Activated CD4-positive, alpha-beta memory T cell treated with anti-CD3 and anti-CD28 coated beads for 36 hours (primary cell): ENCODE measurements at regions not wholly inside any gene's neighbourhood (a gene's known extent, or its start where the extent isn't known, plus 50 kb on each side); places are given as distances from the start of the nearest gene placed in this dataset.
"Not testable (repeated sequence)": the region's sequence is repeated elsewhere in the genome, so short reads cannot be mapped to it uniquely, and the experiment has no call there.

ENCODE experiments used
- CTCF ChIA-PET: fragments of 350-600 bp; sonication (Branson Sonifier 250); formaldehyde crosslinking; loops from one replicate; lab custom pipeline; 2021; ENCODE audit warnings: antibody characterized with exemption, inconsistent platforms; lab: Charles Lee
- POLR2A ChIA-PET: fragments of 350-600 bp; sonication (Branson Sonifier 250); formaldehyde crosslinking; loops from one replicate; lab custom pipeline; 2021; ENCODE audit warnings: antibody characterized with exemption; lab: Charles Lee
- DNase-seq: peaks from one replicate; pipeline ENCODE4 v3.0.0-alpha.2; 2020
- H3K27ac Mint-ChIP-seq: one replicate; pipeline ENCODE4 v1.8.0; 2021; ENCODE audit warnings: mixed read lengths
- H3K27me3 Mint-ChIP-seq: one replicate; pipeline ENCODE4 v1.8.0; 2021; ENCODE audit warnings: mixed read lengths
- H3K36me3 Mint-ChIP-seq: one replicate; pipeline ENCODE4 v1.8.0; 2021; ENCODE audit warnings: mixed read lengths
- H3K4me1 Mint-ChIP-seq: one replicate; pipeline ENCODE4 v1.8.0; 2021; ENCODE audit warnings: low read depth, mixed read lengths
- H3K4me3 Mint-ChIP-seq: one replicate; pipeline ENCODE4 v1.8.0; 2021; ENCODE audit warnings: mild to moderate bottlenecking, mixed read lengths
- H3K9me3 Mint-ChIP-seq: one replicate; pipeline ENCODE4 v1.8.0; 2021; ENCODE audit warnings: mixed read lengths
- intact Hi-C: fragments of 100-400 bp; cut with micrococcal nuclease; formaldehyde crosslinking; loops from one replicate; pipeline ENCODE4 v1.15.1; 2023

- no peak for DNase-seq
- Mint-ChIP-seq H3K27ac (no peak overlapping the region), H3K36me3 (no peaks in the 10 kb centered on the region), H3K9me3 (no peaks in the 10 kb centered on the region), H3K4me1 (peaks cover 8% of the 10 kb centered on the region), H3K27me3 (no peaks in the 10 kb centered on the region), H3K4me3 (no peak overlapping the region)
- CTCF ChIA-PET = interaction anchor here (1.5 kb wide), 1 partner anchor 10 kb away, joined by 4 read pairs; no protein-coding TSS in a partner anchor
- POLR2A ChIA-PET = no interaction called here
- intact Hi-C loops = no loop called here
Observed at GRCh38 chr15:69862540-69862939, 235.2 kb downstream of the TLE3 start.

DNA sequence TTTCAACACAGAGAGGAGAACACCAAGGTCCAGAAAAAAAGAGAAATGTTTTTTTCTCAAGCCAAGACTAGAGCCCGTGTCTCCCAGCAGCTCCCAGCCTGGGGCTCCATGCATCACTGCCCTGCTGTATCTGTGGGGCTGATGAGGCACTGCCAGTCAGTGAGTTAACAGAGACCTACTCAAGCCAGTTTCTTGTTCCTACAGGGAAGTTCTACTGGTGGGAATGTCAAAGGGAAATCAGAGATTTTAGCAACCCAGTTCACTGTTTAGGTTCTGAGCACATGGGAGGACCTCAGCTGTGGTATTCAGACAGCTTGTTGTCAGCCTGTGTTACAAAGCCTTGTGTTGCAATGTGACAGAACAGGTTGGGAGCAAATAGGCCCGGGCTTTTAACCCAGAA lies 234.3 kb downstream of the TLE3 start:
- DNase-seq = no peak
- Mint-ChIP-seq H3K9me3 (no peaks in the 10 kb centered on the region), H3K4me3 (no peak overlapping the region), H3K27ac (no peak overlapping the region), H3K27me3 (no peaks in the 10 kb centered on the region), H3K4me1 (peaks cover 4% of the 10 kb centered on the region), H3K36me3 (no peaks in the 10 kb centered on the region)
- CTCF ChIA-PET = interaction anchor here (1.5 kb wide), 1 partner anchor 10 kb away, joined by 4 read pairs; no protein-coding TSS in a partner anchor
- intact Hi-C loops = no loop called here
- POLR2A ChIA-PET = no interaction called here

DNA sequence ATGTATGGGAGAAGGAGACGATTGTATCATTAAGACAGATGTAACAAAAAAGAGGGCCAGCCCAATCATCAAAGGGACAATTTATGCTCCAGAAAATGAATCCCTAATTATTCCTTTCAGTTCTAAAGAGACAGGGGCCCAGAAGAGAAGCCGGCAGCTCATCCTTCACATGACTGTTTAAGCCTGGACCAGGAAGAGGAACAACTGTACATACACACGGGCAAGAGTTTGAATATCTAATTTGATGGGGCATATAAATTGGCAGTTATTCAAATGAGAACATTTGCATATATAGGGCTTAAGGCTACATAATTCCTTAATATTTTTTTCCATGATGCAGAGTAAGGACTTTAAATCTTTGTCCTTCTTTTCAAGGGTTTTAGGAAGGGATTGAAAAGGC lies 232.3 kb downstream of the TLE3 start:
- no peak overlapping the region for H3K4me3 Mint-ChIP-seq
- ChIA-PET CTCF (no interaction called here), POLR2A (no interaction called here)
- intact Hi-C loops = no loop called here
- no peak for DNase-seq
- H3K4me1 Mint-ChIP-seq = peaks cover 2% of the 10 kb centered on the region
- no peaks in the 10 kb centered on the region for H3K27me3 Mint-ChIP-seq
- no peak overlapping the region for H3K27ac Mint-ChIP-seq
- H3K9me3 Mint-ChIP-seq = no peaks in the 10 kb centered on the region
- H3K36me3 Mint-ChIP-seq = no peaks in the 10 kb centered on the region

DNA sequence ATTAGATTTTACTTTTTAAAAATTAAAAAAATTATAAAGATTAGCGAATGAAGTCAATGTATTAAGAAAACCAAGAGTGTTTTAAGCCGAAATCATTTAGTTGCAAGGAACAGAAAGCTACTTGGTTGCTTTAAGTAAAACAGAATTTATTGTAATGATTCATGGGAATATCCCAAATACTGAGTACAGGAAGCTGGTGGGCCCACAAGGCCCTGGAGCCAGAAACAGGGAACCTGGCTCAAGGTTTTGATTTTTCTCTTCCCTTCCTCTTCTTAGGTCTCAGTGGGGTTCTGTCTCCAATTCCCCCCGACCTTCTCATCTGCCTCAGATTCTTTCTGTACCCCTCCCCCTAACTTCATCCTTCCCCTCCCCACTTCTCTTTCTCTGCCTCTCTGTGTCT lies 229.0 kb downstream of the TLE3 start:
- Mint-ChIP-seq H3K4me1 (peaks cover 2% of the 10 kb centered on the region), H3K27ac (no peak overlapping the region), H3K9me3 (peaks cover 4% of the 10 kb centered on the region), H3K4me3 (no peak overlapping the region), H3K36me3 (no peaks in the 10 kb centered on the region), H3K27me3 (peaks cover 3% of the 10 kb centered on the region)
- no peak for DNase-seq
- ChIA-PET CTCF (no interaction called here), POLR2A (no interaction called here)
- intact Hi-C loops = no loop called here

GRCh38 chr15:69869291-69869690 lies 228.4 kb downstream of the TLE3 start:
- ChIA-PET CTCF (no interaction called here), POLR2A (no interaction called here)
- peaks cover 4% of the 10 kb centered on the region for H3K36me3 Mint-ChIP-seq
- no peak overlapping the region for H3K27ac Mint-ChIP-seq
- intact Hi-C loops = no loop called here
- peaks cover 2% of the 10 kb centered on the region for H3K4me1 Mint-ChIP-seq
- H3K27me3 Mint-ChIP-seq = peaks cover 3% of the 10 kb centered on the region
- peaks cover 10% of the 10 kb centered on the region for H3K9me3 Mint-ChIP-seq
- no peak for DNase-seq
- H3K4me3 Mint-ChIP-seq = no peak overlapping the region

DNA sequence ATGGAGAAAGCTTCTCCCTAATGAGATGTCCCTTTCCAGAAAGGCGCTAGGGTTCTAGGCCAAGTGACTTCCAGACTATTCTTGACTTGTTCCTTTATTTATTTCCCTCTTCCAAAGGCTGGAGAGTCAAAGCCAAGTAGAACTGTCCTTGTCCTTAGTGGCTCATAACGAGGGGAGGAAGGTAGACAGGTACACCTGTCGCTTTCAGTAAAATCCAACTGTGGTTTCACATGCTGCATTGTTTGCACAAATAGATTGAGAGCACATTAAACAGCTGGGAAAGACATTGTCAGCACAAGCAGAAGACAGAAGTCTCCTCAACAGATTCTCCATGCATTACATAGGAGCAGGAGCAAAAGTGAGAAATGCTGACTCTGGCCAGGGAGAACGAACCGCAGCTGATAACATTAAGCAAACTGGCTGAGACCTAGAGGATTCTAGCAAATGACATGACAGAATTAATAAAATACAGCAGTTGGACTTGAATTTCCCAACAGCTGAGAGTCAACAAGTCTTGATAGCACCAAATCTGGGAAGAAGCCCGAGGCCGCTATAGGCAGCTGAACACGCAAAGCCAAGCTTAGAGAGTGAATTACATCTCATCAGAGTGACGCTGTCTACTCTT lies 227.7 kb downstream of the TLE3 start:
- peaks cover 4% of the 10 kb centered on the region for H3K36me3 Mint-ChIP-seq
- ChIA-PET POLR2A (no interaction called here), CTCF (no interaction called here)
- DNase-seq = no peak
- peaks cover 3% of the 10 kb centered on the region for H3K27me3 Mint-ChIP-seq
- H3K4me1 Mint-ChIP-seq = peaks cover 2% of the 10 kb centered on the region
- intact Hi-C loops = no loop called here
- H3K9me3 Mint-ChIP-seq = peaks cover 11% of the 10 kb centered on the region
- no peak overlapping the region for H3K27ac Mint-ChIP-seq
- H3K4me3 Mint-ChIP-seq = no peak overlapping the region

DNA sequence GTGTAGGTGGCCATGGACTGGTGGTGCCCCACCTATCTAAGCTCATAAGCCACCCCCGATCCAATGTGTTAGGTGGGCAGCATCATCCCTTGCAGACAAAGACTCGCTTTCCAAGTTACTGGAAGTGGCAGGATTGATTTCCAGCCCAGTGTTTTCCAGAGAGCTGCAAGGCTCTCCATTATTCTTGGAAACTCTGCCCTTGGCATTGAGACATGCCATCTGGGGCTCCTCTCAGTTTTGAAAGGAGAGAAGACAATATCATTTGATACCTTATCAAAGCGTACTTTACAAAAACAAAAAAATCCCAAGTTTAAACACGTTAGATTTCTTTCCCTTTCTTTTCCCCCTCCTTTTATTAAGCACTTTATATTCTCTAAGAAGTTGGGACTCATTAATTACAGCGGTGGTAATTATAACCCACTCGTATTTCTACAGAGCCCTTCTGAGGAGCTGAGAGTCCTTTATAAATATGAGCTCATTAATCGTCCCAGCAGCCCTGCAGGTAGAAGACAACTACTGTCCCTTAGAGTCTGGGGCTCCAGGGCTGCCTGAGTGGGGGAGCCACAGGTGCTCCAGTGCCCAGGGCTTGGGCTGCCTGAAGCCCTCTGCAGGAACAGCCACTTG lies 226.1 kb downstream of the TLE3 start:
- POLR2A ChIA-PET = no interaction called here
- Mint-ChIP-seq H3K4me1 (peaks cover 2% of the 10 kb centered on the region), H3K36me3 (peaks cover 4% of the 10 kb centered on the region), H3K27me3 (peaks cover 3% of the 10 kb centered on the region), H3K27ac (no peak overlapping the region), H3K4me3 (no peak overlapping the region), H3K9me3 (peaks cover 11% of the 10 kb centered on the region)
- no peak for DNase-seq
- intact Hi-C loops = no loop called here
- CTCF ChIA-PET = no interaction called here

- POLR2A ChIA-PET = no interaction called here
- intact Hi-C loops = no loop called here
- H3K4me1 Mint-ChIP-seq = no peaks in the 10 kb centered on the region
- CTCF ChIA-PET = no interaction called here
- no peak for DNase-seq
- H3K27ac Mint-ChIP-seq = no peak overlapping the region
- H3K27me3 Mint-ChIP-seq = peaks cover 3% of the 10 kb centered on the region
- peaks cover 4% of the 10 kb centered on the region for H3K36me3 Mint-ChIP-seq
- no peak overlapping the region for H3K4me3 Mint-ChIP-seq
- H3K9me3 Mint-ChIP-seq = peaks cover 11% of the 10 kb centered on the region
Observed at GRCh38 chr15:69873807-69874206, 223.9 kb downstream of the TLE3 start.

GRCh38 chr15:69874321-69874720 lies 223.4 kb downstream of the TLE3 start:
- POLR2A ChIA-PET = no interaction called here
- H3K4me1 Mint-ChIP-seq = no peaks in the 10 kb centered on the region
- peaks cover 4% of the 10 kb centered on the region for H3K36me3 Mint-ChIP-seq

DNA sequence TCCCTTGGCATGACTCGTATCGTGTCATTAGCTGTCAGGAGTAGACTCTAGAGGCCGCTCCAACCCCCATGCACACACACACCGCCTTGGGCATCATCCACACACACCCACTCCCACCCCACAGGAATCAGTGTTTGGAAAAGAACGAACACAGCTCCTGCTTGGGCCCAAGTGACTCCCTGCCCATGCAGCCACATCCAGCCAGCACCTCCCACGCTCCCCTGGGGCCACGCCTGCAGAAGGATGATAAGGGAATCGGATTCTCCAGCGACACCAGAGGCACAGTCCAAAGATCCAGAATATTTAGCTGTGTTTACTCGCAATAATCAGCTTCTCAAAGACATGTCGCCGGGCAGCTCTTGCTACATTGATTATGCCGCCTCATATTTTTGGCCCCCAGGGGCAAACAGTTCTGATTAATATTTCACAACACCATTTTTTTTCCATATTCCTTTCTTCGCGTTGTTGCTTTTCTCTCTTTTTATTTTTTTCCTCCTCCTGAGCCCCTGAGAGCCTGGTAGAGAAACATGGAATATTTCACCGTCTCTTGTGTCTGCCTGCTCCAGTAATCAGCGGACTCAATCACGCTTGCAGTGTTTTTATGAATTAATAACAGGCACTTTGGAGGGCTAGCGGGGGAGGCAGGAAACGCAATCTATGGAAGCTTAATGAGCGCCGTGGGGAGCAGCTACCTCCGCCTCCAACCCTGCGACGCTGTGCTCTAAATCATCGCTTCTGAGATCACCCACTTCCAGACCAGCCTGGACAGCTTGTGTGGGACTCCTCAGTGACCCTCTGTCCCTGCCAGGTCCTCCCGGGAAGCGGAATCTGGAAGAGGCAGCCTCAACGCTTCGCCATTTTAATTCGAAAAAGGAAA lies 221.4 kb downstream of the TLE3 start:
- DNase-seq = no peak
- H3K4me3 Mint-ChIP-seq = no peak overlapping the region
- POLR2A ChIA-PET = no interaction called here
- H3K4me1 Mint-ChIP-seq = no peaks in the 10 kb centered on the region
- CTCF ChIA-PET = no interaction called here
- H3K27me3 Mint-ChIP-seq = no peaks in the 10 kb centered on the region
- intact Hi-C loops = no loop called here
- no peak overlapping the region for H3K27ac Mint-ChIP-seq
- peaks cover 11% of the 10 kb centered on the region for H3K9me3 Mint-ChIP-seq
- H3K36me3 Mint-ChIP-seq = peaks cover 4% of the 10 kb centered on the region

More at GRCh38 chr15:69874321-69874720, 223.4 kb downstream of the TLE3 start:
- H3K27me3 Mint-ChIP-seq = peaks cover 3% of the 10 kb centered on the region
- CTCF ChIA-PET = no interaction called here
- no peak overlapping the region for H3K4me3 Mint-ChIP-seq
- no peak for DNase-seq
- H3K27ac Mint-ChIP-seq = no peak overlapping the region
- intact Hi-C loops = no loop called here
- H3K9me3 Mint-ChIP-seq = peaks cover 11% of the 10 kb centered on the region

- H3K4me3 Mint-ChIP-seq, CTCF ChIA-PET, DNase-seq, H3K4me1 Mint-ChIP-seq, H3K9me3 Mint-ChIP-seq, H3K36me3 Mint-ChIP-seq, intact Hi-C loops, POLR2A ChIA-PET, H3K27me3 Mint-ChIP-seq, H3K27ac Mint-ChIP-seq: not testable (repeated sequence)
Observed at GRCh38 chr15:69879963-69880362, 217.8 kb downstream of the TLE3 start.

DNA sequence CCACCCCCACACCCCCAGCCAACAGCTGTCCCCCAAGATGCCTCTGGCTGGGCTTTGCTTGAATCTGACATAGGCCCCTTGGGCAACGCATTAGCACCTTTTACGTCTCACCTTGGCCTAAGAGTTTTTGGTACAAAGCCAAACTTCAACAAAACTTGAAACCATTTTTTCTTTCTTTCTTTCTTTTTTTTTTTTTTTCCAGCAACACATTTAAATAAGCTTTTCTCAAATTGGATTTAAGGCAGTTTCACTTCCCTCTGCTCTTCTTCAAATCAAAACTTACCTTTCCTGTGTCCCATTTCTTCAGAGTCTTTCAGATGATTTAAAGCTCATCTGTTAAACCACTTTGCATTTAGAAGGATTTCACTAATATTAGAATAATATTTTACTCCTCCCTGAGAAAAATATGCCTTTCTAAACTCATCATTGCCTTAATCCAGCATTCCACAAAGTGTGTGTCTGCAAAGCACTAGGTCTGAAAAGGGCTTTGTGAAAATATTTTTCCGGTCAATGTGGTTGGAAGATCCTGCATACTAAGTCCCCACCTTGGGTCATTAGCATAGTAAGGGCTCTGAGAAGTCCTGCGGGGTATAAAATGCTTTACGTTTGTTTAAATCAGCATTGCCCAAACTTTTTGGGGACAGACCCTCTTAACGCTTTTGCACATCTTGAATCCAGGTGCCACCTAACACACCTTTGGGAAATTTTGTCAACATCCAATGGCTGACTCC lies 217.0 kb downstream of the TLE3 start:
- CTCF ChIA-PET = no interaction called here
- no peak overlapping the region for H3K27ac Mint-ChIP-seq
- no peaks in the 10 kb centered on the region for H3K9me3 Mint-ChIP-seq
- peaks cover 7% of the 10 kb centered on the region for H3K4me1 Mint-ChIP-seq
- POLR2A ChIA-PET = no interaction called here
- no peak overlapping the region for H3K4me3 Mint-ChIP-seq
- no peak for DNase-seq
- intact Hi-C loops = no loop called here
- peaks cover 2% of the 10 kb centered on the region for H3K27me3 Mint-ChIP-seq
- H3K36me3 Mint-ChIP-seq = no peaks in the 10 kb centered on the region
